HG02610 (cell line): ENCODE measurements at regions not wholly inside any gene's neighbourhood (a gene's known extent, or its start where the extent isn't known, plus 50 kb on each side); places are given as distances from the start of the nearest gene placed in this dataset.

Experiments used
- ATAC-seq: cut with Tn5 transposase; IDR thresholded peaks from one replicate; pipeline ENCODE4 v1.9.1; 2021; ENCODE audit warnings: mild to moderate bottlenecking, moderate library complexity; ENCODE audit not compliant: unreplicated experiment

DNA sequence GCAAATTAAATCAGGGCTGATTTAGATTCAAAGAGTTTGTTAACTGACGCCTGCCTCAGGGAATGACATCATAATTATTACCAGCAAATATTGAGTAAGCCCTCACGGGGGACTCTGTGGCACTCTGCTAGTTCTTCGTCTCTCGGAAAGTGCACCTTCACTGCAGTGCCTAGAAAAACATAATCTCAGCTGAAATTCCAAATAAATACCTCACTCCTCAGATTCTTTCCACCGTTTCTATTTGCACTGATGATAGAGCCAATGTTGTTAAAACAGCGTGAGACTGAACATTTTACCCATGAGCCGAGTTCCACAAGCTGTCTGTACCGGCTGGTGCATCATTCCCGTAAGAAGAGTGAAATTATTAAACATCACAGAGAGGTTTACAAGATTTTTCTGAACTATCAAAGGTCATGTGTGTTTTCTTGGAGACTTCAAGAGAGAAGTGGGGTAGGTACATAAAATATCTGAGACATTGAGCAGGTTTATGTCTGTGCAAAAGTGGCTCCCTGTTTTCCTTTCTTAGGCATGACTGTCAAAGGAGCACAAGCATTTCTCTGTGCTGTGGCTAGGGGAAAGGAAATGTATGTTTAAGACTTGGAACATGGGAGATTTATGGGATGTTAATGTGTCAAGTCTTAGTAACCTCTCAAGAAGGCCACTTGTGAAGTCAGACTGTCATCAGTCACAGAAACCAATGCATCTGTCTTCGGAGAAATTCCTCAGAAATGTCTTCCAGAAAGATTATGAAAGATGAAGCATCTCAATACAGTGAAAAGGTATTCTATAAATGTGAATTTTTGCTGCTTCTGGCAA lies 119.6 kb downstream of the CBLL2 start:
- no peak for ATAC-seq

DNA sequence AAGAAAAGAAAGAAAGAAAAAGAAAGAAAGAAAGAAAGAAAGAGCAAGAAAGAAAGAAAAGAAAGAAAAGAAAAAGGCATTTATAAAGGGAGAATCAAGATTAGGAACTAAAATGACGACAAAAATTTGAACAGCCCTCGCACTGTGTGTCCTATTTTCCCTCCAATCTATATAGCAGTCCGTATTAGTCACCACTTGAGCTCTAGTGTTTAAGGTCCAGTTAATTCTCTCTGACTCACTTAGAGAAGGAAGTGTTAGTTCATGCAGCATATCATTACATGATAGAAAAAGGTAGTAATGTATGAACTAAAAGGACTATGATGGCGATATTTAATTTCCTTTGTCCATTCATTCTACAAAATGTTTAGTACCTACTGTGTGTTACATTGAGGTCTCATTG lies 122.7 kb downstream of the CBLL2 start:
- ATAC-seq = no peak

GRCh38 chrX:22396408-22396807 lies 123.7 kb downstream of the CBLL2 start:
- ATAC-seq = no peak

- ATAC-seq = no peak
Observed at GRCh38 chrX:22397566-22397965, 124.9 kb downstream of the CBLL2 start.

DNA sequence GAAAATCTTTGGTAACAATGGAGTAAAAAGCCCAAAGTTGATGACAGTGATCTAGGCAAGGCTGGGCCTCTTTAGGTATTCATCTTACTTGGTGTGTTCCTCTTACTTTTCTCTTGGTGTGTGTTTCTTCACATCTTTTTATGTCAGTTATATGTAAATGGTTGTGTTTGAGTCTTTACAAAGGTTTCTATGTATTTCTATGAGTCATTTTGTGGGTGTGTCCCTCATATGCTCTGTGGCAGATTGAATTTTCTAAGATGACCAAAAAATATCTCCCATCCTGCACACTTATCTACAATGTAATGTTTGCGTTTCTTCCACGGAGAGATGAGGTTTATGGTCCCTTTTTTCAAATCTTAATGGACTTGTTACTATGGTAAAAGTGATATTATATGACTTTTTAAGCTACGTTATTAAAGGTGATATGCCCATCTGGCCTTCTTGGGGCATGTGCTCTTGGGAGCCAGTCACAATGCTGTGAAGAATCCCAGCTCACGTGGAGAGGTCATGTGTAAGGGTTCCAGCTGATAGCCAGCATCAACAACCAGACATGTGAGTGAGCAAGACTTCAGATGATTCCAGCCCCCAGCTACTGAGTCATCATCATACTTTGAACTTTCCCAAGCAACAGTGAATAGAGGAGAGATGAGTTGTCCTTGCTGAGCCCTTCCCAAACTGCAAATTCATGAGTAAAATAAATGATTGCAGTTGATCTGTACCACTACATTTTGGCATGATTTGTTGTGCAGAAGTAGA lies 126.9 kb downstream of the CBLL2 start:
- ATAC-seq = no peak

DNA sequence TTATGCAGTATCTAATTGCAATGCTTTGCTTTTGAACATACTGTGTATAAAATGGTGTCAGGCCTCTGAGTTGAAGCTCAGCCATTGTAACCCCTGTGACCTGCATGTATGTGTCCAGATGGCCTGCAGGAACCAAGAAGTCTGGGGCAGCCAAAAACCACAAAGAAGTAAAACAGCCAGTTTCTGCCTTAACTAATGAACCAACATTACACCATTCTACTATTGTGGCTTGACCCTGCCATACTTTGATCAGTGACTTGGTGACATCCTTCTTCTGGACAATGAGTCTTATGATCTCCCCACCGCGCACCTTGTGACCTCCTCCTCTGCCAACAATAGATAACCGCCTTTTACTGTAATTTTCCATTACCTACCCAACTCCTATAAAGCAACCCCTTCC lies 131.6 kb downstream of the CBLL2 start:
- ATAC-seq = no peak

DNA sequence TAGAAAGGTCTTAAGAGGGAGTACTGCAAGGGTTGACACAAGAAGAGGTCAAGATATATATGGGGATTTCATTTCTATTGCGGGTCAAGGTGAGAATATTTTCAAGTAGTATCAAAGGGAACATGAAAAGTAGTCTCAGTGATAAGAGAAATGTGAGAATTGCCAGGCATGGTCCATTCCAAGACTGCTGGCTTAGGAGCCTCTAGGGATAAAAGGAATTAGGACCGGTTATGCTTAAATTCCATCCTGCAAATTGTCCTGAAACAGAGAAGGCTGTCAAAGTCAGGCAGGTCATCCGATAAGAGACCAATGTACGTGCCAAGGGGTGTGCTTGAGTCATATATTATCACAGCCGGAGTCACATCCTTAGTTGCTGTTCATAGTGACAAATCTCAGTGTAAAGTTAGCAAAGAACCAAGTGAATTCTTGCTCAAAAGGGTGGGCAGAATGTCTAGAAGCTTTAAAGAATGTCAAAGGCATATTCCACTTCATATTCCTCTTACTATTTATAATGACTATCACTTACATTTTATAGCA lies 133.6 kb downstream of the CBLL2 start:
- no peak for ATAC-seq

DNA sequence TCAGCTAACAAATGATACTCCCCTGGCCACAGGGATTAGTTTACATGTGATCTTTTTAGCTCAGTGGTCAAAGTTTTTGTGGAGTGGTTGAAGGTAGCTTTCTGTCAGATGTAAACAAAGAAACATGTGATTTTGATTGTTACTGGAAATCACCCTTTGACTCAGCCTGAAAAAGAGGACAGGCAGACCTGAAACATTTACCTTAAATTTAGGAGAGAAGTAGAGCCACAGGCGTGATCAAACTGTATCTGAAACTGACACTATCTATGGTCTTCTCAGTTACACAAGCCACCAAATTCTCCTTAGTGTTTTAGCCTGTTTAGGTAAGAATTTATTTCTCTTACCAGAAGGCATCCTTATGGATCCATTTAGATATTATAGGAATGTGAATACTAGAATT lies 136.7 kb downstream of the CBLL2 start:
- ATAC-seq = no peak

- no peak for ATAC-seq
Observed at GRCh38 chrX:22424122-22424915, 151.6 kb downstream of the CBLL2 start.

- ATAC-seq = no peak
Observed at GRCh38 chrX:22424919-22425318, 152.2 kb downstream of the CBLL2 start.

DNA sequence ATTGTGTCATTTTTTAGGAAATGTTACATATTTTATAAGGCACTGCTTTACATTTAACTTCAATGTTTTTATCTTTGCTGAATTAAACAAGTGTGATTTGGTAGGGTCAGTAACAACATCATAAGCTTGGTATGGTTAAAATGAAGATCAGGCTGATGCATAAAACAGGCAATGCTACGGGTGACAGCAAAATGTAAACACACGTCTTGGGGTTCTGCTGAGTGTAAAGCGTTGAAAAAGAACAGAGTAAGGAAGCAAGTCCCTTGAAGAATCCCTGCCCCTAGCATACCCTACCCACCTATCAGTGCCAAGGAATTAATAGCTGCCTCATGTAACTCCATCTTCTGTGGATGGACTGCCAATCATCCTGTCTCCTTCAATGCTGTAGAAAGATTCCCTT lies 157.0 kb downstream of the CBLL2 start:
- no peak for ATAC-seq

- no peak for ATAC-seq
Observed at GRCh38 chrX:22430701-22431100, 158.0 kb downstream of the CBLL2 start.

DNA sequence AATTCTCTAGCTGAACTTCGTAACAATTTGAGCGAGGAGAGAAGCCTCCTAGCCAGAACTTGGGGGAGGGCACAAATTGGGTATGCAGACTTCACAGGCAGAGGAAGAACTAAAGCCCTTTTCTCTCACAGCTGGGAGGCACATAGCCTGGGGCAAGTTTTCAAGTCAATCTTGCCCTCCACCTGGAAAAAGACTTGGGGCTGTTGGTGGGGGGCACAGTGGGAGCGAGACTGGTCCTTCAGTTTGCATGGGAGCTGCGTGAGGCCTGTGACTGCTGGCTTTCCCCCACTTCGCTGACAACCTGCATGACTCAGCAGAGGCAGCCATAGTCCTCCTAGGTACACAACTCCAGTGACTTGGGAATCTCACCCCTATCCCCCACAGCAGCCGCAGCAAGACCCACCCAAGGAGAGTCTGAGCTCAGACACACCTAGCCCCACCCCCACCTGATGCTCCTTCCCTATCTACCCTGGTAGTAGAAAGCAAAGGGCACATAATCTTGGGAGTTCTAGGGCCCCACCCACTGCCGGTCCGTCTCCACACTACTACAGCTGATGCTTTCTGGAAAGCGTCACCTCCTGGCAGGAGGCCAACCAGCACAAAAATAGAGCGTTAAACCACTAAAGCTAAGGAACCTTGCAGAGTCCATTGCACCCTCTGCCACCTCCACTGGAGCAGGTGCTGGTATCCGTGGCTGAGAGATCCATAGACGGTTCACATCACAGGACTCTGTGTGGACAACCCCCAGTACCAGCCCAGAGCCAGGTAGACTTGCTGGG lies 160.8 kb downstream of the CBLL2 start:
- ATAC-seq = no peak

DNA sequence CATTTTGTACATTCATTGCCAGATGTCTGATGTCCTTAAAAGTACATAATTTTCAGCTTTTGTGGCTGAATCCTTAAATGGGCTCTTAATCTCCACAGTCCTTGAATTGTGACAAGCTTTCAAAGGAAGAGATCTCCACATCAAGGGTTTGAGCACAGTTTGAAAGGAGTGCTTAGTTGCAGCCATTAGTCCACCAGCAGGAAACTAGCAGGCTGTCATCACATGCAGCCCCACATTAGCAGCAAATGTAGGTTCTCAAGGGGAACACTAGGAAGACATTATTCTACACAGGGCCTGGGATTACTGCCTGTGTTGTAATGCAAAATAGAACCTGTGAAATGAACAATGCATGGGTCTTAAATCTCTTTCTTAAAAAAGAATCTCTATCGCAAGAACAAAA lies 173.2 kb downstream of the CBLL2 start:
- ATAC-seq = no peak

GRCh38 chrX:22462959-22463358 lies 190.2 kb downstream of the CBLL2 start:
- no peak for ATAC-seq

DNA sequence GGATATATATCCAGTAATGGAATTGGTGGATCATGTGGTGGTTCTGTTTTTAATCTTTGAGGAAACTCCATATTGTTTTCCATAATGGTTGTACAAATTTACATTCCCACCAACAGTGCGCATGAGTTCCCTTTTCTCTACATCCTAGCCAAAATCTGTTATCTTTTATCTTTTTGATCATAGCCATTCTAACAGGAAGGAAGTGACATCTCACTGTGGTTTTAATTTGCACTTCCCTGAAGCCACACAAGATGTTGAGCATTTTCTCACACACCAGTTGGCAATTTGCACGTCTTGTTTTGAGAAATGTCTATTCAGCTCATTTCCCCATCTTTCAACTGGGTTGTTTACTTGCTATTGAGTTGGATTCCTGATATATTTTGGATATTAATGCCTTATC lies 194.9 kb downstream of the CBLL2 start:
- ATAC-seq = no peak

- no peak for ATAC-seq
Observed at GRCh38 chrX:22481436-22481835, 208.7 kb downstream of the CBLL2 start.

GRCh38 chrX:22486296-22486695 lies 213.6 kb downstream of the CBLL2 start:
- no peak for ATAC-seq

DNA sequence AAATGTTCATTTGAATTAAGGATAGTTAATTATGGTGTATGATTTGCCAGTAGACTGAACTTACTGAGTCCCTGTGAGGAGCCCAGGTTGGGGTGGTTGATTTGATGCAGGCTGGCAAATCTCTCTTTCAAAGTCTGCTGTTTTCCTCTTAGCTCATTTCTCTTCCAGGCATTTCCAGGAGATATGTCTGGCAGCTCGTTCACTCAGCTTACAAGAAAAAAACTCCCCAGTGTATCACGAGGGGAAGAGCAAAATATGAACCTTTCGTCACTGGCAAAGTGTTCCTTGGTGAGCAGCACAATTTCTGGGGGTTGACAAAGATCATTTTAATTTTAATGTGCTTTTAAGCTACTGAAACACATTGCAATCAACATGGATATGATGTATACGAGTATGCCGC lies 244.2 kb downstream of the CBLL2 start:
- ATAC-seq = no peak

- no peak for ATAC-seq
Observed at GRCh38 chrX:22520128-22520828, 247.6 kb downstream of the CBLL2 start.
